ENCODE measurements at regions not wholly inside any gene's neighbourhood (a gene's known extent, or its start where the extent isn't known, plus 50 kb on each side); places are given as distances from the start of the nearest gene placed in this dataset.

DNA sequence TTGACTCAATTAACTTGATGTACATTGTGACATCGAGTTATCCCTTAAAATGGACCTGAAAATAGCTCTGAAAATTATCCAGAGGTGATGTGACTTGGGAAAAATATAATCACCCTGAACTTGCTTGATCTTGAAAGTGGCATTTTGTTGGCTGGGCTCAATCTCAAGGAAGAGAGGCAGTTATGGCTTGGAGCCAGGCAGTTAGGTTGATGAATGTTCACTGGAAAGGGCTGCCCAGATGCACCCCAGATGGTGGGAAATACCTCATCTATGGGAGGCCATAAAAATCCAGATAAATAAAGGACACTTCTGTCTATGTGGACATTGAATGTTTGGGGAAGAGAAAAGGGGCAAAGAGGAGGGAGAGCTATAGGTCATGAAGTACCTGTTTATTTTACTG, 55.7 kb upstream of the OR5AN1 start:
- DNase-seq (ENCODE audit: extremely low read depth in 1 of 2, low read depth in 1 of 2), result no peak

DNA sequence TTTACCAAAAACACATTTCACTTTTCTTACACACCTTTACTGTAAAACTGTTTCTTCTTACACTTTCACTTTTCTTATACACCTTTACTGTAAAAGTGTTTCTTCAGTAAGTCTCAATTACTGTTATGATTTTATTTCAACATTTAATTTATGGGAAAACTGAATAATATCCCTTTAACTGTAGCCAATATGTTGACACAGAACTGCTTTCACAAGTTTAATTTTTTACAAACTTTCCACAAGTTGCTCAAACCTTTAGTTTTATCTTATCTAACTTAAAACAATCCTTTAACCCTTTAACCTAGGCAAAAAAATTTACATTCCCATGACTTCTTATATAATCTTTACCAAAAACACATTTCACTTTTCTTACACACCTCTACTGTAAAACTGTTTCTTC, 63.3 kb upstream of the OR5AN1 start:
- no peak for DNase-seq (ENCODE audit: extremely low read depth in 1 of 2, low read depth in 1 of 2)

DNA sequence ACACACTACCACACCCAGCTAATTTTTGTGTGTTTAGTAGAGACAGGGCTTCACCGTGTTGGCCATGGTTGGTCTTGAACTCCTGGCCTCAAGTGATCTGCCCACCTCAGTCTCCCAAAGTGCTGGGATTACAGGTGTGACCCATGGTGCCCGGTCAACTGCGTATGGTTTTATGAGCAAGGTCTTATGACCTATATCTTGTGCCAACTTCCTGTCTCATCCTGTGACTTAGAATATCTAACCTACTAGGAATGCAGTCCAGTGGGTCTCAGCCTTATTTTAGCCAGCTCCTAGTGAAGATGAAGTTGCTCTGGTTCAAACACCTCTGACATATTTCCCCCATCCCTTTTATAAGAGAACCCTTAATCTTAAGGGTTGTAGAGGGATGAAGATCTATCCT, 66.1 kb upstream of the OR5AN1 start:
- no peak for DNase-seq (ENCODE audit: extremely low read depth in 1 of 2, low read depth in 1 of 2)

DNA sequence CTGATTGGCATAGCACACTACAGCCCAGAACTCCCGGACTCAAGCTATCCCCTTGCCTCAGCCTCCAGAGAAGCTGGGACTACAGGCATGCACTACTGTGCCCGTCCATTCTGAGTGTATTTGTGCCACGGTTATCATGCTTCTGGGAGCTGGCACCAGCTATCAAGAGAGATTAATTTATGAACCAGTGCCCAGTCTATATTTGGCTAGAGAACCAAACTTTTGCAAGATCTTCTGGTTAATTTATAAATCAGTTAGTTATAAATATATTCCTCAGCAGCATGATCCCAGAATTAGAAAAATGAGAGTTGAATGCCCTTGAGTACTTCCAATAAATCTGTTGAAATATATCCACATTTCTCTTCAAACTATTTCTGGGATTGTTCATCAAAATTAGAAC, 67.5 kb upstream of the OR5AN1 start:
- no peak for DNase-seq (ENCODE audit: extremely low read depth in 1 of 2, low read depth in 1 of 2)

DNA sequence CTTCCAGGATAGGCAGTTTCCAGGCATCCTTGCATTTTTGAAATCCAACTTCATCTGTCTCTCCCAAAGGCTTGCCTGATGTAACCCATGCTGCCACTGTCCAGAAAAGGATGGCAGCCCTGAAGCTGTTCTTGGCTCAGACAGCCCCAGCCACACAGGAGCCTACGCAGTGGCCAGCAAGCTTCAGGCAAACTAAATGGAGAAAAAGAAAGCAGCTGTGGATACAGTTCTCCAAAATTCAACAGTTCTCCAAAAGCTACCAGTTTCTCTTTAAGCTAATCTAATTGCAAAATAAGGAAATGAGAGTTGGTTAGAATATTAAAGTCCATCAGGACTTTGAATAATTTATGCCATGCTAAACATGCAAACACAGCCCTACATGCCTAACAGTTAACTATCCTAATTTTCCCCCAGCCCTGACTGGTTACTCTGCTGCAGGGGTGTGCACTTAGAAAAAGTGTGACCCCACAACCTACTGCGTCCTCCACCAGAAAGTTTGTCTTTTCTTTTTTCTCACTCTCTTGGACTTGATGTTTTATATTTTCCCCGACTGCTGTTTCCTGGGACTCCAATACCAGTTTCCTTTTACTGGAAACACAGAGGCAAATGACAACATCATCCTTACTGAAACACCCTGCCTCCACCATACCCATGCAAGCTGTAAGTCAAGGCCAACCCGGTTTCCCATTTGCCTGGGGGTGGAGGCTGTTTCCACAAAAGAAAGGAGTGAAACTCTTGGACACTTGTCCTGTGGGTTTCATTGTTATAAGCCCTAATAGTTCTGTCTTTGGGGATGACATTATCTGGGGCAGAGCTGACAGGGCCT, 69.1 kb upstream of the OR5AN1 start:
- DNase-seq (ENCODE audit: extremely low read depth in 1 of 2, low read depth in 1 of 2), result no peak

DNA sequence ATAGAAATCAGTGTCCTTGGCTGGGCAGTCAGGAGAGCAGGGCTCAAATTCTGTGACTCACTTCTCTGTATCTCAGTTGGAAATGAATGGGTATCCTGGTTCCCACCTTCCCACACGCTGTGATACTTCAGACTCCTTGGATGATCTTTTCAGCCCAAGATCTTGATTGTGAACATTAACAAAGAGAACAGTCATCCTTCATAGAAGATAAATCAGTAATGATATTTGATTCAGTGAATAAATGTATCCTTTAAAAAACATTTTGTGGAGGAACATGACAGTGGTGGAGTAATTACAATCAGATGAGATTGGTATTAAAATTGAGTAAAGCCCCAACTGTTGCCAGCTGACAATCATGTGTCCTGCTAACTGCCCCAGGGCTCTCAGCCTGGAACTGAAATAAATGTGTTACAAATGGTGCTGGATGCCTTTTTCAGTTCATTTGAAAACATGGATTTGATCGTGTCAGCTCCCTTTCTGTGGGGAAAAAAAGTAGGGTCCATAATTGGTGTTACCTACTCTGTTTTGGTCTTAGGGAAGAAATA, 72.9 kb upstream of the OR5AN1 start:
- DNase-seq (ENCODE audit: extremely low read depth in 1 of 2, low read depth in 1 of 2), result no peak

DNA sequence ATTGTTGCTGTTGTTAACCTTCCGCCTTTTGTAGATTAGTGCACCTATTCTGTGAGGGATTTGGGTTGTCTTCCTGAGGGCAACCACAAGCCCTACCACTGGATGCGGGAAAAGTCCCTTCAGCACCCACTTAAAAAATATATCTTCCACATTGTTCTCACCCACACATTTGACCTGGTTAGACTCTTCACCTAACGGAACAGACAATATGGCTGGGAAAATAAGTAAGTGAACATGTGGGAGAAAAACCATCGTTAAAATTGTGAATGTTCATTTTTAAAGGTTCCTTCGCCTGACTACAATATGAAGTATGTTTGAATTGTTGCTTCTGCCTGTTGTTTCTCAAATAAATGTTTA, 72.0 kb upstream of the MPEG1 start:
- DNase-seq (ENCODE audit: extremely low read depth in 1 of 2, low read depth in 1 of 2), result no peak

DNA sequence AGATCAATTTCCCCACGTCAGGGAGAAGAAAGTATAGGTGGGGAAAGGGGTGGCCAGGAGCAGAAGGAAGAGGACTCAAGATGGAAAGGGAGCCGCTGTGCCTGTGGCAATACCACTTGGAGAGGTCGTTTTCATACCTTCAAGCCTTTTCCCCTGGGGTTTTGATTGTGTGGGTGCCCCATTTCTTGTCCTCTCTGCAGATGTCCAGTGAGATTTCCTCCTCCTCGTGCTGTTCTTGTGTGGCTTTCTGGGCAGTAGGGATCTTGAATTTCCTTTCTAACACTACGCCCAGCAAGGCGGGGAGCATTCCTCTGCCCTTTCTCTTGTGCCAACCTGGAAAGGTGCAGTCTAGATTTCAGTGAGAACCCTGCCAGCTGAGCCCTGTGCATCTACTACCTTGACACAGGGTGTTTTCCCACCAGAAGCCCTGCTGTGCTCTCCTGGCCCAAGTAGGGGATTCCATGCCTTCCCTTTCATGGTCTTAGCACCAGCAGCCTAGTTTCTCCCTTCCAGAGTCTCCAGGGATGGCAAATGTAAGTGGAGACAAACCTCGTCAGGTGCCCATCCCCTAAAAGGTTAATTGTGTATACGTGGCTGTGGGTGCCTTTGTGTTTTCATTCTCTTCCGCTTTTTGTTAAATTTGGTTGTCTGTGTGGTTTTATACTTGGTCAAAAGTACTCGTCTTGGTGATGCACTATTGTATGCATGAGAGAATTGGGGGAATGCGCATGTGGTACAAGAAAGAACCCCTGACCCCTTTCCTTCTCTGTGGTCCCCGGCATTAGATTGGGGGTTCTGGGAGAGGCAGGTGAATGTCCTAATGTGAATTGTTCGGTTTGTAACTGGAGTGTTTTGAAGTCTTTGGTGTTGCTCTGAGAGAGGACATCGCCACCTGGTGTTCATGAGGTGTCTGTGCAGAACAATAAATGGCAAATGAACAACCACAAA, 71.4 kb upstream of the MPEG1 start:
- DNase-seq (ENCODE audit: extremely low read depth in 1 of 2, low read depth in 1 of 2), result peak in 1 of 2 donors; percentile 25

DNA sequence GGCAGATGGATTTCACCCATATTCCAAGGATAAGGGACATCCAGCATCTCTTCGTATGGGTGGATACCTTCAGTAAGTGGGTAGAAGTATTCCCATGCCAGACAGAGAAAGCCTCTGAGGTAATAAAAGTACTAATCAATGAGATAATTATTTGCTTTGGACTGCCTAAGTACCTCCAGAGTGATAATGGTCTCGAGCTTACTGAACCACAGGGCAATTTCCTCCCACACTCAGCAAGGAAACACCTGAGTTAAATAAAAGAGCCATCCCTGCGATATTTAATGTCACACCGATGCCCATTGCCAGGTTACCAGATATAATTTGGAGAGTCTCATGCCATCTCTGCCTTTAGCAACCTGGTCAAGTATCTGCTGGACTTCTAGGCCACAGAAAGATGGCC, 70.6 kb upstream of the MPEG1 start:
- DNase-seq (ENCODE audit: extremely low read depth in 1 of 2, low read depth in 1 of 2), result no peak

DNA sequence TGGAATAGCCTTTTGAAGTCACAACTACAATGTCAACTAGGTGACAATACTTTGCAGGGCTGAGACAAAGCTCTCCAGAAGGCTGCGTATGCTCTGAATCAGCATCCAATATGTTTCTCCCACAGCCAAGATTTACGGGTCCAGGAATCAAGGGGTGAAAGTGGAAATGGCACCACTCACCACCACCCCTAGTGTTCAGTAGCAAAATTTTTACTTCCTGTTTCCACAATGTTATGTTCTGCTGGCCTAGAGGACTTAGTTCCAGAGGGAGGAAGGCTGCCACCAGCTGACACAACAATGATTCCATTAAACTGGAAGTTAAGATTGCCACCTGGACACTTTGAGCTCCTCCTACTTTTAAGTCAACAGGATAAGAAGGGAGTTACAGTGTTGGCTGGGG, 68.5 kb upstream of the MPEG1 start:
- no peak for DNase-seq (ENCODE audit: extremely low read depth in 1 of 2, low read depth in 1 of 2)

DNA sequence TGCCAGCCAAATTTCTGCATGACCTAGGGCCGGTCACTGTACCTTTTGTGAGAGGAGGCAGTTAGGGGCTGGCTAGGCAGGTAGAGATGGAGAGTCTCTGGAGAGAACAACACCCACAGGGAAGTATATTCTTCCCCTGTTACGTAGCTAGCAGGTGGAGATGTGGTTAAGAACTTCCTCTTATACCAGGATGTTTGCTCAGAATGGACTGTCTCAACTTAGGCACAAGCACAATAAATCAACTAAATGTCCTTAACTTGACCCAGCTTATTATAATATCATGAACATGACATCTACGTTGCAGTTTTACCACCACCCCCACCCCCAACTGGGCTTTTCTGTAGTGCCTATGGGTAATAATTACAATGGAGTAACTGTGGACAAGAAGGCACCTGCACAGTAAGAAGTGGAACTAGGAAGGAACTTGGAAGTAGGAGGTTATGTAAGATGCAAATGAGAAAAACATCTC, 60.7 kb upstream of the MPEG1 start:
- no peak for DNase-seq (ENCODE audit: extremely low read depth in 1 of 2, low read depth in 1 of 2)

DNA sequence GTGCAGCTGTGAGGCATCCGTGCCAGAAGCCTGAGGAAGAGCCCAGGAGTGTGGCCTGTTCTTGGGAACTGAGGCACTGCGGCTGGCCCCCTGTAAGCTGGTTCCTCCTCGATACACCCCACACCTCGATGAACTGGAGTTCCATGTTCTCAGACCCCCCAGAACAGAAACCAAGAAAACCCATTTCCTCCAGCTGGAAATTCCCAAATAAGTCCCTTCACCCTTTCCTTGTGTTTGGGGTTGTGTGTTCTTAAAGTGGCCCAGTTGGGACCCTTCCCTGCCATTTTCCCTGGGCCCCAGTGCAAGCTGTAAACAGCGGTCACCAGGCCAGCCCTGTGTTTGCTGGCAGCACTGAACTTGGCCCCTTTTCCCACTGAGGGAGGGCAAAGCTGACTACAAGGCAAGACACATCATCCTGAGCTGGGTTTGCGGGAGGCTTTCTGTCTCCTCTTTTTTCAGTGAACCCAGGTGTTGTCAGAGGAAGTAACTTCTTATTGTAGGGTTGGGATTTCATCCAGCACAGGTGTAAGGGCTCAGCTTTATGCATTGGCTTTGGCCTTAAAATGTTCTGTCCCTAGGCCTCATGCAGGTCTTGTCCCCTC, 60.1 kb upstream of the MPEG1 start:
- no peak for DNase-seq (ENCODE audit: extremely low read depth in 1 of 2, low read depth in 1 of 2)

DNA sequence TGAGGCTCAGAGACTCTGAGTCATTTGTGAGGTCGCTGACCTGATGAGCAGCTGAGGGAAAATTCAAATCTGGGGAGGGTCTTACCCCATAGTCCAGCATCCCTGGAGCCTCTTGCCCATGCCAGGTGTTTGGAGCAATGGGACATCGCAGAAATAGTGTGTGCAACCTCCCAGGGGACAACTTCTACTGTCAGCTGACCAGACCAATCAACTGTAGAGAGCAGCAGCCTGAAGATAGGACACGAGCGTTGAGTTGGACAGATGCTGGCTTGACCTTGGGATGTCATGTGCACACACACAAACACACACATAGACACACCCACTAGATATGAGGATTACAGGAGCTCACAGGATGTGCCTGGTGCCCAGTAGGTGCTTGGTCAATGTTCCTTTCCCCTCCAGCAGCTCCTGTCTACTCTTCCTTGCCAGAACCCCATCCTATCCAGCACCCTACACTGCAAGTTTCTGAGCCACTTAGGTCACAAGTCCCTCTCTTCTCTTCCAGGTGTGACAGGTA, 59.1 kb upstream of the MPEG1 start:
- DNase-seq (ENCODE audit: extremely low read depth in 1 of 2, low read depth in 1 of 2), result no peak

DNA sequence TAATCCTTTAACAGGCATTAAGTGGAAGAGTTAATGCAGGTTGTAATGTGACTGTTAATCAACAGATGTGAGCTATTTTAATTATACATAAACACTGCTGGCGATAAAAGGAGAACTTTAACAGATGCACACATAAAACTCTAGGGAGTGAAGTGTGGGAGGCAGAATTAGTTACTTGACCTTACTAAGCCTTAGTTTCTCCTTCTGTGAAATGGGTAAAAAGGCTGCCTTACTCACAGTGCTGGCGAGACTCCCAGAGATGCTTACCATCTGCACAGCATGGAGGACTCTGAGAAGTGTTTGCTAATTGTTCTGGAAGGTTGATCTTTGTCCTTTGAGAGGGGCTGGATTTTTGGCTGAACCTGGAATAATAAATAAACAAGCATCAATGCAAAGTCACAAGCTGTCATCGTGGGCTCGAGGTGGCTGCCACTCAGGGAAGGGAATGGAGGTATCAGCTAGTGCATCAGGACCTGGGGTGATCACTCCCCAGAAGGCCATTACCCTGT, 58.6 kb upstream of the MPEG1 start:
- no peak for DNase-seq (ENCODE audit: extremely low read depth in 1 of 2, low read depth in 1 of 2)

DNA sequence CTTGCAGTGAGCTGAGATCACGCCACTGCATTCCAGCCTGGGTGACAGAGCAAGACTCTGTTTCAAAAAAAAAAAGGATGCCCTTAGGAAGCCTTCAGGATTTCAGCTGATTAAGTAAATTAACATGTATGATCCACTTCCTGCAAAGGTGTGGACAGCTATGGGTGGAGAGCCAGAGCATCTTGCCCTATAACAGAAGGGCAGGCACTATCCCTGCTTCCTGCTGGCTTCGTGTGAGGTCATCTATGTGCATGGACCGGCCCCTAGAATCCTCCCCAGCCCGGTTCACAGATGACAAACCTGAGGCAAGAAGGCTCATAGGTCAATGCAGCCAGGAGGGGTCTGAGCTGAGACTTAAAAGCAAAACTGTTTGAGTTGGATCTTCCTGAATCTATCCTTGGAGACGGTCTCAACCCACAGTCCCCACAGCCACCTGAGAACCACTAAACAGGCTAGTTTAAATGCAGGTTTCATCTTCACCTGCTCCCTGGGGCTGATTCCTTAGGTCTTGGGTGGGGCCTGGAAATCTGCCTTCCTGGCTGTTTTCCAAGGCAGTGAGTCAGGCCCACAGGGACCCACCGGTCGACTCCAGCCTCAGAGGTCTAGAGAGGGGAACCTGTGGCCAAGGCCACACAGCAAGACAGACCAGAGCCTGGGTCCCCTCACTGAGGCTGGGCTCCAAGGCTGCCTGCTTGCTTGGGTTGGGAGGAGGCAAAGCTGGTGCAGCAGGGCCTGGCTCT, 55.2 kb upstream of the MPEG1 start:
- DNase-seq (ENCODE audit: extremely low read depth in 1 of 2, low read depth in 1 of 2), result no peak

DNA sequence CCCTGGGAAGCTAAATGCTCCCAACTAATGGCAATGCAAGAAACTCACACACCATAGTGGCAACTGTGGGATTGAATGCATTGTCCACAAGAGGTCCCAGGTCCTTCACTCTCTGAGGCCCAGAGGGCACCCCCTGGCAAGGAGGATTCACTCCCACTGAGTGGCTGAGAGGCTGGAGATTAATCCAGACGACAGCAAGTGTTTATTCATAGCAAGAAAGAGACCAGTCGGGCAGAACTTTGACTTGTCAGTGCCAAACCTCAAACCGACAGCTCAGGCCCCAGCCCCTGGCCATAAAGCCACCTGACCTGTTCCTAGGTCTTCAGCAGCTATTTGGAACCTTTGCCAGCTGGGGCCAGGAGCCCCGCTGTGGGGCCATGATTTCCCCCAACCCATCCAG, 54.5 kb upstream of the MPEG1 start:
- no peak for DNase-seq (ENCODE audit: extremely low read depth in 1 of 2, low read depth in 1 of 2)

DNA sequence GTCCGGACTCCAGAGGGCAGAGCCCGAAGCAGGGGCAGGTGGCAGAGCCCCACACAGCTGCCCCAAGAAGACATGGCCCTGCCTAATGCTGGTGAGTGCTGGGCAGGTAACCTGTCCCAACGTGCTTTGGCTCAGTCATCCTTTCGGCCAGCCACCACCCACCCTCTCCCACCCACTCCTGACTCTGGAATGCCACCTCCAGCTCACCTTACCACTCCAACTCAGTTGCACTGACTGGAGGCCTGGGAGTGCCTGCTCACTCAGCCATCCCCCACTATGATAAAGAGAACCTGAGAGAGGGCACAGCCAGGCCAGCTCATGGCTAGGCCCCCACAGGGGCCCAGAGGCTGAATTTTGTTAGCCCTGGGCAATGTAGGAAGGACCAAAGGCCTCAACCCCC, 53.8 kb upstream of the MPEG1 start:
- no peak for DNase-seq (ENCODE audit: extremely low read depth in 1 of 2, low read depth in 1 of 2)

DNA sequence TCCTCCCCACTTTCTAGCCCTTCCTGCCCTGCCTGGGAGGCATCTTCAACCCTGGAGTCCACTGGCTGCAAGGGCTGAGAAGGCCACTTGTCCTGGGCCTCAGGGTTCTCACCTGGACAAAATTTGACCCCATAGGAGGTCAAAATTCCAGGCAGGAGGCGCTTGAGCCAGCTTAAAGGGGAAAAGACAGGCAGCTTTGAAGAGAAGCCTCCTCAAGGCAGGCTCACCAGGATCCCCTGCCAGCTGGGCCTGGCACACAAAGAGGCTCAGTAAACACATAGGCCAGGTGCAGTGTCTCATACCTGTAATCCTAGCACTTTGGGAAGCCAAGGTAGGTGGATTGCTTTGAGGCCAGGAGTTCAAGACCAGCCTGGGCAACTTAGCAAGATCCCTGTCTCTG, 53.0 kb upstream of the MPEG1 start:
- DNase-seq (ENCODE audit: extremely low read depth in 1 of 2, low read depth in 1 of 2), result no peak

DNA sequence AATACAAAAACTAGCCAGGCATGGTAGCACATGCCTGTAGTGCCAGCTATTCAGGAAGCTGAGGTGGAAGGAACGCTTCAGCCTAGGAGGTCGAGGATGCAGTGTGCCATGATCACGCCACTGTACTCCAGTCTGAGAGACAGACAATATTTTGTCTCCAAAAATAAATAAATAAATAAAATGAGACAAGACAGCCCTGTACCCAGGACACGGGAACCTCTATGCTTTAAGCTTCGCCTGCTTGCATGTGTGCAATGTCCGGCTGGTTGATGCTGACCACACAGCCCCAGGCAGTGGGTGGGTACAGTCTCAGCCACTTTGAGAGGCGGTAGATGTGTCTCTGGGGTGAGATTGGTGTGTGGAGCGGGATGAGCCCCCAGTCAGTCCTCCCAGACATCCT, 52.0 kb upstream of the MPEG1 start:
- no peak for DNase-seq (ENCODE audit: extremely low read depth in 1 of 2, low read depth in 1 of 2)

DNA sequence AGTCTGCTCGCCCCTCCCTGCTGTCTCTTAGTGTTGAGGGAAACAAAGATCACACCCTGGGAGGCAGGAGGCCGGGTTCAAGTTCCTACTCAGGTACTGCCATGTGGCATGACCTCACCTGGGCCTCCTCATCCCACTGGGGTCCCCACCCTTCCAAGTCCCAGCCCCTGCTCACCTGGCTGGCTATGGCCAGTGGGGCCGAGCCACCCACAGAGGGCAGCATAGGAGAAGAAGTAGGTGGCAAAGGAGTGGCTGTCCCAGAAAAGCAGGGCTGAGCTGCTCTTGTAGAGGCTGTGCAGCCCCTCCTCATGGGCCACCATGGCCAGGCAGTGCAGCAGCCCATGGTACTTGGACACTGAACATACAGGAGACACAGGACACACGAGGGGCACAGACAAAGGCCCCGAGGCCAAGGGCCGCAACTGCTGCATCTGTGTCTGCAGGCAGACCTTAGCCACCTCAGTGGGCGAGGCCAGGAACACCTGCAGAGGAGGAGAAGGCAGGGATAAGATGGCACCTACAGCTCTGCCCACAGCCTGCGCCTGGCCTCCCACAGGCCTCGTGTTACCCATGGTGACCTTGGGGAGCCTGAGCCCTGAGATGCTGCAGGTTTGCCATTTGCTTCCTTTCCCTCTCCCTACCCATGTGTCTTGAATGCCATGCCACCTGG, 50.6 kb upstream of the MPEG1 start:
- no peak for DNase-seq (ENCODE audit: extremely low read depth in 1 of 2, low read depth in 1 of 2)

Measured in stimulated activated CD8-positive, alpha-beta memory T cell treated with anti-CD3 and anti-CD28 coated beads, Interleukin-7, amount 100 ng/mL, for 48 hours (primary cell).